ENCODE measurements at regions not wholly inside any gene's neighbourhood (a gene's known extent, or its start where the extent isn't known, plus 50 kb on each side); places are given as distances from the start of the nearest gene placed in this dataset.

GRCh38 chr3:22113453-22113852, 362.4 kb upstream of the ZNF385D start:
- POLR2A ChIA-PET, result no interaction called here
- Histone ChIP-seq H3K27me3 (ENCODE audit: insufficient read depth) (no peaks in the 10 kb centered on the region), H3K4me3 (ENCODE audit: low read depth in 2 of 2, low read length in 1 of 2) (no peak overlapping the region), H2AFZ (ENCODE audit: low read depth) (no peak overlapping the region), H3K79me2 (ENCODE audit: insufficient read depth) (no peaks in the 10 kb centered on the region), H4K20me1 (ENCODE audit: insufficient read depth) (no peaks in the 10 kb centered on the region), H3K9me3 (no peaks in the 10 kb centered on the region), H3K4me1 (ENCODE audit: control insufficient read depth in 1 of 2, insufficient read depth in 2 of 2, low read depth in 1 of 2, low read length in 1 of 2) (no peaks in the 10 kb centered on the region), H3K36me3 (replicated peaks in 1 of 2; ENCODE audit: control insufficient read depth in 1 of 2, insufficient read depth in 2 of 2, low read length in 1 of 2) (no peaks in the 10 kb centered on the region), H3K4me2 (no peak overlapping the region), H3K9me2 (no peaks in the 10 kb centered on the region), H3F3A (replicated peaks; ENCODE audit: insufficient read depth) (no peaks in the 10 kb centered on the region), H3K27ac (ENCODE audit: low read depth in 2 of 2, low read length in 1 of 2) (no peak overlapping the region), H3K9ac (no peak overlapping the region)
- CTCF ChIA-PET, result interaction anchor here (0.8 to 1.3 kb wide), 2 partner anchors 9 to 218 kb away, joined by 3 read pairs; no protein-coding TSS in a partner anchor
- no peak for TF ChIP-seq RFX5 (IDR thresholded peaks at IDR 0.05; ENCODE audit: low read length)
- no peak for TF ChIP-seq CHD2 (IDR thresholded peaks at IDR 0.05; ENCODE audit: low read length, partially characterized antibody)
- no peak for TF ChIP-seq EZH2phosphoT487 (IDR thresholded peaks at IDR 0.05; ENCODE audit: borderline replicate concordance, low read depth)
- TF ChIP-seq YY1 (IDR thresholded peaks at IDR 0.05; ENCODE audit: low read depth), result no peak
- WGBS (ENCODE audit: low lambda C conversion rate), result 40% methylated on average over 3 of the region's 3 CpGs
- no peak for DNase-seq

GRCh38 chr3:22115581-22115980, 364.6 kb upstream of the ZNF385D start:
- WGBS (ENCODE audit: low lambda C conversion rate), result 55% methylated on average over 4 of the region's 4 CpGs
- no peaks in the 10 kb centered on the region for H4K20me1 ChIP-seq (ENCODE audit: insufficient read depth)

More at GRCh38 chr3:22115581-22115980, 364.6 kb upstream of the ZNF385D start:
- H3K36me3 ChIP-seq (replicated peaks in 1 of 2; ENCODE audit: control insufficient read depth in 1 of 2, insufficient read depth in 2 of 2, low read length in 1 of 2), result no peaks in the 10 kb centered on the region
- POLR2A ChIA-PET, result no interaction called here
- TF ChIP-seq RCOR1 (IDR thresholded peaks at IDR 0.05; ENCODE audit: low read length) (no peak), RFX5 (IDR thresholded peaks at IDR 0.05; ENCODE audit: low read length) (no peak), RAD21 (IDR thresholded peaks at IDR 0.05; ENCODE audit: low read length) (no peak), REST (IDR thresholded peaks at IDR 0.05; ENCODE audit: low read depth, low read length) (no peak), MAX (IDR thresholded peaks at IDR 0.05; ENCODE audit: low read depth) (no peak), TAF1 (IDR thresholded peaks at IDR 0.05; ENCODE audit: borderline replicate concordance, low read depth, low read length) (no peak), MXI1 (IDR thresholded peaks at IDR 0.05; ENCODE audit: low read depth, low read length) (no peak), FOXM1 (IDR thresholded peaks at IDR 0.05; ENCODE audit: low read depth) (no peak)
- no peak overlapping the region for H3K9ac ChIP-seq
- no peak overlapping the region for H3K4me2 ChIP-seq
- H3K27me3 ChIP-seq (ENCODE audit: insufficient read depth), result no peaks in the 10 kb centered on the region
- H3K9me3 ChIP-seq, result no peaks in the 10 kb centered on the region
- CTCF ChIA-PET, result interaction anchor here (0.9 to 2.0 kb wide), 4 partner anchors 26 to 660 kb away, joined by 3 to 8 read pairs (median 4); partner anchors contain the start of gene ZNF385D
- no peaks in the 10 kb centered on the region for H3F3A ChIP-seq (replicated peaks; ENCODE audit: insufficient read depth)
- H3K9me2 ChIP-seq, result no peaks in the 10 kb centered on the region
- H3K27ac ChIP-seq (ENCODE audit: low read depth in 2 of 2, low read length in 1 of 2), result no peak overlapping the region
- DNase-seq, result no peak
- H3K4me1 ChIP-seq (ENCODE audit: control insufficient read depth in 1 of 2, insufficient read depth in 2 of 2, low read depth in 1 of 2, low read length in 1 of 2), result no peaks in the 10 kb centered on the region
- H3K79me2 ChIP-seq (ENCODE audit: insufficient read depth), result no peaks in the 10 kb centered on the region
- no peak overlapping the region for H3K4me3 ChIP-seq (ENCODE audit: low read depth in 2 of 2, low read length in 1 of 2)
- H2AFZ ChIP-seq (ENCODE audit: low read depth), result no peak overlapping the region

Measured in SK-N-SH (cell line).